Astrocyte (in vitro differentiated cells and primary cell): ENCODE measurements at regions not wholly inside any gene's neighbourhood (a gene's known extent, or its start where the extent isn't known, plus 50 kb on each side); places are given as distances from the start of the nearest gene placed in this dataset.

ENCODE experiments used
- CTCF ChIP-seq: IDR thresholded peaks from 2 replicates; pipeline ENCODE4 v1.5.1; 2011; ENCODE audit warnings: low read depth, mild to moderate bottlenecking, inconsistent platforms, low read length, moderate library complexity; ENCODE audit not compliant: insufficient read depth
- EZH2 ChIP-seq: IDR thresholded peaks from 2 replicates; pipeline ENCODE4 v1.6.1; 2012; ENCODE audit warnings: mild to moderate bottlenecking, low read length, inconsistent platforms; ENCODE audit not compliant: insufficient read depth

GRCh38 chr6:168216117-168216516 lies 103.5 kb downstream of the DACT2 start:
- TF ChIP-seq CTCF (no peak), EZH2 (no peak)
